ENCODE measurements at regions not wholly inside any gene's neighbourhood (a gene's known extent, or its start where the extent isn't known, plus 50 kb on each side); places are given as distances from the start of the nearest gene placed in this dataset.

GRCh38 chr9:126219648-126220063, 107.0 kb upstream of the MVB12B start:
- TF ChIP-seq CTCF (IDR thresholded peaks at IDR 0.05) (no peak), EP300 (IDR thresholded peaks at IDR 0.05; ENCODE audit: low read depth) (no peak)
